H9 (cell line): ENCODE measurements at regions not wholly inside any gene's neighbourhood (a gene's known extent, or its start where the extent isn't known, plus 50 kb on each side); places are given as distances from the start of the nearest gene placed in this dataset.

ENCODE experiments used
- DNase-seq: peaks from one replicate; pipeline ENCODE4 v3.0.0-alpha.2; 2017
- H2AFZ ChIP-seq: one replicate; pipeline ENCODE4 v1.6.1; 2013; ENCODE audit warnings: mild to moderate bottlenecking, low read length, control low read depth, moderate library complexity
- H2AK5ac ChIP-seq: 2 replicates; pipeline ENCODE4 v1.6.1; 2013; ENCODE audit warnings: low read length, control low read depth, mixed read lengths; ENCODE audit not compliant: insufficient read length
- H2BK120ac ChIP-seq: one replicate; pipeline ENCODE4 v1.6.1; 2013; ENCODE audit warnings: low read depth, mild to moderate bottlenecking, low read length, control low read depth, inconsistent platforms; ENCODE audit not compliant: poor library complexity, severe bottlenecking
- H2BK12ac ChIP-seq: 2 replicates; pipeline ENCODE4 v1.6.1; 2013; ENCODE audit warnings: low read length, control low read depth, mixed read lengths, low read depth; ENCODE audit not compliant: insufficient read length
- H2BK15ac ChIP-seq: 2 replicates; pipeline ENCODE4 v1.6.1; 2013; ENCODE audit warnings: low read depth, low read length, control low read depth
- H2BK20ac ChIP-seq: one replicate; pipeline ENCODE4 v1.6.1; 2013; ENCODE audit warnings: low read depth, mild to moderate bottlenecking, low read length, control low read depth, inconsistent platforms; ENCODE audit not compliant: poor library complexity, severe bottlenecking
- H2BK5ac ChIP-seq: 2 replicates; pipeline ENCODE4 v1.6.1; 2013; ENCODE audit warnings: low read length, control low read depth, mixed read lengths; ENCODE audit not compliant: insufficient read length
- H3K14ac ChIP-seq: 2 replicates; pipeline ENCODE4 v1.6.1; 2013; ENCODE audit warnings: low read length, control low read depth; ENCODE audit not compliant: insufficient read depth
- H3K18ac ChIP-seq: 2 replicates; pipeline ENCODE4 v1.6.1; 2013; ENCODE audit warnings: low read depth, mild to moderate bottlenecking, mixed read lengths, low read length, control low read depth; ENCODE audit not compliant: insufficient read length
- H3K23ac ChIP-seq: 2 replicates; pipeline ENCODE4 v1.6.1; 2013; ENCODE audit warnings: low read length, control low read depth, mixed read lengths, low read depth; ENCODE audit not compliant: insufficient read length
- H3K23me2 ChIP-seq: 2 replicates; pipeline ENCODE4 v1.6.1; 2013; ENCODE audit warnings: low read depth, mild to moderate bottlenecking, mixed read lengths, low read length, control low read depth; ENCODE audit not compliant: insufficient read length, poor library complexity, severe bottlenecking
- H3K27ac ChIP-seq: 2 replicates; pipeline ENCODE4 v1.5.1; 2013; ENCODE audit warnings: low read length, control low read depth, mixed read lengths, low read depth; ENCODE audit not compliant: insufficient read length
- H3K27me3 ChIP-seq: 2 replicates; pipeline ENCODE4 v1.6.1; 2013; ENCODE audit warnings: low read length, control low read depth, inconsistent platforms; ENCODE audit not compliant: insufficient read depth
- H3K4ac ChIP-seq: 2 replicates; pipeline ENCODE4 v1.6.1; 2013; ENCODE audit warnings: low read depth, mild to moderate bottlenecking, control low read depth, inconsistent platforms, low read length, moderate library complexity
- H3K4me1 ChIP-seq: 2 replicates; pipeline ENCODE4 v1.6.1; 2013; ENCODE audit warnings: low read length, control low read depth, inconsistent platforms; ENCODE audit not compliant: insufficient read depth
- H3K4me2 ChIP-seq: 2 replicates; pipeline ENCODE4 v1.6.1; 2013; ENCODE audit warnings: low read length, control low read depth, mixed read lengths; ENCODE audit not compliant: insufficient read length, insufficient read depth
- H3K56ac ChIP-seq: 2 replicates; pipeline ENCODE4 v1.6.1; 2013; ENCODE audit warnings: low read depth, mild to moderate bottlenecking, mixed read lengths, low read length, control low read depth; ENCODE audit not compliant: insufficient read length
- H3K79me1 ChIP-seq: 2 replicates; pipeline ENCODE4 v1.6.1; 2013; ENCODE audit warnings: low read depth, mild to moderate bottlenecking, moderate library complexity, low read length, control low read depth, inconsistent platforms; ENCODE audit not compliant: insufficient read depth, poor library complexity, severe bottlenecking
- H3K79me2 ChIP-seq: 2 replicates; pipeline ENCODE4 v1.6.1; 2013; ENCODE audit warnings: low read length, control low read depth, inconsistent platforms; ENCODE audit not compliant: insufficient read depth
- H3K9ac ChIP-seq: 2 replicates; pipeline ENCODE4 v1.6.1; 2013; ENCODE audit warnings: low read length, control low read depth, mixed read lengths; ENCODE audit not compliant: insufficient read length; ENCODE audit errors: extremely low read depth
- H3K9me3 ChIP-seq: one replicate; pipeline ENCODE4 v1.6.1; 2013; ENCODE audit warnings: low read depth, low read length, inconsistent platforms; ENCODE audit not compliant: control insufficient read depth
- H3T11ph ChIP-seq: one replicate; pipeline ENCODE4 v1.6.1; 2013; ENCODE audit warnings: mild to moderate bottlenecking, low read length, control low read depth, inconsistent platforms
- H4K20me1 ChIP-seq: one replicate; pipeline ENCODE4 v1.6.1; 2013; ENCODE audit not compliant: control insufficient read depth, insufficient read length, insufficient read depth
- H4K5ac ChIP-seq: 2 replicates; pipeline ENCODE4 v1.6.1; 2013; ENCODE audit warnings: low read depth, mild to moderate bottlenecking, mixed read lengths, low read length, control low read depth; ENCODE audit not compliant: insufficient read length
- H4K8ac ChIP-seq: replicated peaks from 2 replicates; pipeline ENCODE4 v1.6.1; 2013; ENCODE audit warnings: low read length, control low read depth, mixed read lengths, low read depth; ENCODE audit not compliant: insufficient read length
- H4K91ac ChIP-seq: 2 replicates; pipeline ENCODE4 v1.6.1; 2013; ENCODE audit warnings: low read depth, mild to moderate bottlenecking, moderate library complexity, mixed read lengths, low read length, control low read depth; ENCODE audit not compliant: insufficient read length
- H3K27ac Mint-ChIP-seq, 3 experiments: 2 replicates in 2 of 3; 3 replicates in 1 of 3; pipeline ENCODE4 v1.8.0; 2020 to 2021; ENCODE audit warnings: mixed read lengths in 3 of 3, mild to moderate bottlenecking in 1 of 3, moderate library complexity in 1 of 3
- H3K27me3 Mint-ChIP-seq: 2 replicates; pipeline ENCODE4 v1.8.0; 2021; ENCODE audit warnings: low read depth, mild to moderate bottlenecking, moderate library complexity, mixed read lengths
- H3K36me3 Mint-ChIP-seq, 3 experiments: 2 replicates in 2 of 3; 3 replicates in 1 of 3; pipeline ENCODE4 v1.8.0; 2020 to 2021; ENCODE audit warnings: low read depth in 3 of 3, mixed read lengths in 3 of 3; ENCODE audit not compliant: insufficient read depth in 1 of 3
- H3K4me1 Mint-ChIP-seq, 2 experiments: 2 replicates each; pipeline ENCODE4 v1.8.0; 2020; ENCODE audit warnings: mixed read lengths in 2 of 2
- H3K4me3 Mint-ChIP-seq, 2 experiments: 2 replicates in 1 of 2; 3 replicates in 1 of 2; pipeline ENCODE4 v1.8.0; 2020 to 2021; ENCODE audit warnings: mild to moderate bottlenecking in 2 of 2, mixed read lengths in 2 of 2, moderate library complexity in 1 of 2
- H3K9me3 Mint-ChIP-seq, 2 experiments: 2 replicates in 1 of 2; 3 replicates in 1 of 2; pipeline ENCODE4 v1.8.0; 2020; ENCODE audit warnings: mild to moderate bottlenecking in 2 of 2, mixed read lengths in 2 of 2, moderate library complexity in 1 of 2
- CTCF ChIP-seq: fragments of 200-600 bp; sonication (generic); conservative IDR thresholded peaks from 3 replicates; pipeline ENCODE4 v1.8.0; 2021; ENCODE audit warnings: antibody characterized with exemption, mild to moderate bottlenecking
- WGBS: extraction: QIAGEN DNeasy Blood & Tissue Kit; methylation state at CpG from one replicate; pipeline ENCODE4 v1.1.7; 2013; ENCODE audit warnings: missing lambda C conversion rate, low lambda C conversion rate, mixed read lengths; ENCODE audit not compliant: insufficient read length; ENCODE audit errors: extremely low coverage; 5-methylcytosine and 5-hydroxymethylcytosine counted together

- Histone ChIP-seq H3K79me1 (no peaks in the 10 kb centered on the region), H4K20me1 (no peaks in the 10 kb centered on the region), H2AFZ (no peak overlapping the region), H3K9ac (no peak overlapping the region), H4K5ac (no peak overlapping the region), H2AK5ac (no peak overlapping the region), H4K8ac (no peak overlapping the region), H3K23me2 (no peaks in the 10 kb centered on the region), H3K27ac (no peak overlapping the region), H3K14ac (no peak overlapping the region), H2BK120ac (no peak overlapping the region), H3K18ac (no peak overlapping the region), H3K79me2 (no peaks in the 10 kb centered on the region), H2BK20ac (no peak overlapping the region), H2BK15ac (no peak overlapping the region), H3K9me3 (no peaks in the 10 kb centered on the region), H3K56ac (no peak overlapping the region), H2BK12ac (no peak overlapping the region), H3K4me1 (no peaks in the 10 kb centered on the region; the same call in 1 of the 2 replicates), H3K4me2 (no peak overlapping the region), H2BK5ac (no peak overlapping the region), H3K27me3 (no peaks in the 10 kb centered on the region), H3T11ph (no peak overlapping the region), H3K23ac (no peak overlapping the region), H4K91ac (no peak overlapping the region), H3K4ac (no peak overlapping the region)
- no CpG with 5 or more reads among the region's 2 CpGs for WGBS
- H3K9me3 Mint-ChIP-seq = peaks cover 3 to 8% of the 10 kb centered on the region in 2 experiments
- no peak overlapping the region for H3K27ac Mint-ChIP-seq
- no peak for TF ChIP-seq CTCF
- no peak for DNase-seq
- H3K4me3 Mint-ChIP-seq = no peak overlapping the region
- peaks cover 9% of the 10 kb centered on the region in 2 experiments for H3K4me1 Mint-ChIP-seq
- H3K36me3 Mint-ChIP-seq = 0 out of 7 replicates have a peak, but pooled peaks cover 0 to 4% (median 0%) of the 10 kb centered on the region in 3 experiments
- no peaks in the 10 kb centered on the region for H3K27me3 Mint-ChIP-seq
Observed at GRCh38 chr1:59188413-59189213, 108.3 kb upstream of the FGGY start.
